NB4 (cell line): ENCODE measurements at regions not wholly inside any gene's neighbourhood (a gene's known extent, or its start where the extent isn't known, plus 50 kb on each side); places are given as distances from the start of the nearest gene placed in this dataset.
"Not testable (repeated sequence)": the region's sequence is repeated elsewhere in the genome, so short reads cannot be mapped to it uniquely, and the experiment has no call there.

Experiments used
- DNase-seq: peaks from one replicate; pipeline ENCODE4 v3.0.0; 2010; ENCODE audit warnings: low read depth
- H3K4me3 ChIP-seq: one replicate; pipeline ENCODE4 v1.5.1; 2011; ENCODE audit warnings: mild to moderate bottlenecking, low read depth, low read length, moderate library complexity
- CTCF ChIP-seq: IDR thresholded peaks from one replicate; pipeline ENCODE4 v1.5.1; 2012; ENCODE audit warnings: low read depth, low read length
- MYC ChIP-seq: IDR thresholded peaks from 2 replicates; pipeline ENCODE4 v1.6.1; 2011; ENCODE audit warnings: low read depth, low read length
- POLR2A ChIP-seq: IDR thresholded peaks from 2 replicates; pipeline ENCODE4 v1.6.1; 2011; ENCODE audit warnings: mild to moderate bottlenecking; ENCODE audit not compliant: insufficient read length; ENCODE audit errors: extremely low read depth
- TF ChIP-seq, protein P1 (sequence below): IDR thresholded peaks from 2 replicates; pipeline ENCODE4 v1.6.1; 2011; ENCODE audit warnings: low read depth, low read length

GRCh38 chr5:125485771-125486170 is 739.3 kb upstream of the ZNF608 start:
- no peak for DNase-seq
- H3K4me3 ChIP-seq: no peak overlapping the region
- TF ChIP-seq, protein P1, sequence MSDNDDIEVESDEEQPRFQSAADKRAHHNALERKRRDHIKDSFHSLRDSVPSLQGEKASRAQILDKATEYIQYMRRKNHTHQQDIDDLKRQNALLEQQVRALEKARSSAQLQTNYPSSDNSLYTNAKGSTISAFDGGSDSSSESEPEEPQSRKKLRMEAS: no peak
- TF ChIP-seq MYC: no peak
- TF ChIP-seq CTCF: no peak
- no peak for TF ChIP-seq POLR2A

GRCh38 chr5:125486634-125487033 is 740.2 kb upstream of the ZNF608 start:
- H3K4me3 ChIP-seq: no peak overlapping the region
- TF ChIP-seq POLR2A (no peak), MYC (no peak), CTCF (no peak)
- TF ChIP-seq, protein P1: no peak
- DNase-seq: no peak

GRCh38 chr5:125487231-125487630 is 740.8 kb upstream of the ZNF608 start:
- no peak for DNase-seq
- TF ChIP-seq, protein P1: no peak
- TF ChIP-seq CTCF: no peak
- TF ChIP-seq POLR2A: no peak
- TF ChIP-seq MYC: no peak
- H3K4me3 ChIP-seq: no peak overlapping the region

DNA sequence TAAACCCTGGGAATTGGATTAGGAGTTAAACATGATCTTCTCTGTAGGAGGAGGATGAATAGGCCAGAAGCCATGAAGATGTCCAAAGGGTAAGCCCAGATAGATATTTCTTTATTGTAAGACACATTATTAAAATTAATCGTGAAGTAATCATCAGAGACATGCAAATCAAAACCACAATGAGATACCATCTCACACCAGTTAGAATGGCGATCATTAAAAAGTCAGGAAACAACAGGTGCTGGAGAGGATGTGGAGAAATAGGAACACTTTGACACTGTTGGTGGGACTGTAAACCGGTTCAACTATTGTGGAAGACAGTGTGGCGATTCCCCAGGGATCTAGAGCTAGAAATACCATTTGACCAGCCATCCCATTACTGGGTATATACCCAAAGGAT is 741.2 kb upstream of the ZNF608 start:
- DNase-seq: not testable (repeated sequence)

GRCh38 chr5:125489146-125489545 is 742.7 kb upstream of the ZNF608 start:
- TF ChIP-seq POLR2A (no peak), CTCF (no peak), MYC (no peak)
- TF ChIP-seq, protein P1: no peak
- H3K4me3 ChIP-seq: no peak overlapping the region
- no peak for DNase-seq

More for the DNA sequence above, 741.2 kb upstream of the ZNF608 start:
- not testable (repeated sequence) for H3K4me3 ChIP-seq

DNA sequence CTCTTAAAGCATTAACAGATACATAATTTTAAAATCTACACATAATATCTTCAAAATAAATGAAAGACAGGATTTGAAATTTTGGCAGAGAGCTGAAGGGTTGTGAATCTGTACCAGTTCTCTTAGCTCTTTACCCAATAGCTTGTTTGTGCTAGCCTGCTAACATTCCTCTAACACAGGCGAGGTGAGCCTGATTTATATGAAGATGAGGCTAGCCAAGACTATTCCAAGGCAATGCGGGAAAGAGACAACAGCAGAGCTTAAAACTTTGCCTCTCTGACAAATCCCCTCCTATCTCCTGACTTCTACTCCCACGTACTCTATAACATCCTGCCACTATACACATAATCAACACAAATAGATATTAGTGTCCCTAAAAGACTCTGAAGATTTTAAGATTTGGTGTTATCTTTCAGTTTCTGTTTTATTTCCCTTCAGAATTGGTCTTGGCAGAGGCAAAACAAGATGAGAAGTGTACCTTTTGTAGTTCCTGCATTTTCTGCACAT is 745.6 kb upstream of the ZNF608 start:
- H3K4me3 ChIP-seq: no peak overlapping the region
- DNase-seq: no peak
- TF ChIP-seq POLR2A (no peak), CTCF (no peak)
- TF ChIP-seq, protein P1: no peak
